HG02623 (cell line): ENCODE measurements at regions not wholly inside any gene's neighbourhood (a gene's known extent, or its start where the extent isn't known, plus 50 kb on each side); places are given as distances from the start of the nearest gene placed in this dataset.
A peak's percentile ranks its signal among the peaks of the same experiment; 100 is the strongest.

ENCODE experiments used
- ATAC-seq: cut with Tn5 transposase; IDR thresholded peaks from one replicate; pipeline ENCODE4 v1.9.1; 2021; ENCODE audit warnings: moderate library complexity; ENCODE audit not compliant: unreplicated experiment

GRCh38 chr4:163863082-163863481, 368.6 kb downstream of the TMA16 start:
- ATAC-seq = no peak

GRCh38 chr4:163865010-163865409, 370.5 kb downstream of the TMA16 start:
- no peak for ATAC-seq

- peak; percentile 65 for ATAC-seq
These were observed 372.3 kb downstream of the TMA16 start for GRCh38 chr4:163866728-163867315.

GRCh38 chr4:163868445-163868844, 374.0 kb downstream of the TMA16 start:
- no peak for ATAC-seq

GRCh38 chr4:163871078-163871477, 376.6 kb downstream of the TMA16 start:
- ATAC-seq = no peak

- no peak for ATAC-seq
These were observed 380.8 kb downstream of the TMA16 start for GRCh38 chr4:163875327-163875726.

GRCh38 chr4:163878336-163879121, 384.0 kb downstream of the TMA16 start:
- ATAC-seq = peak; percentile 51

- ATAC-seq = no peak
These were observed 397.9 kb downstream of the TMA16 start for GRCh38 chr4:163892417-163892816.

GRCh38 chr4:163895378-163896005, 401.0 kb downstream of the TMA16 start:
- no peak for ATAC-seq

GRCh38 chr4:163901319-163901718, 406.8 kb downstream of the TMA16 start:
- no peak for ATAC-seq

- ATAC-seq = no peak
These were observed 407.9 kb downstream of the TMA16 start for GRCh38 chr4:163902417-163902816.

- ATAC-seq = no peak
These were observed 417.4 kb downstream of the TMA16 start for GRCh38 chr4:163911891-163912290.

- no peak for ATAC-seq
These were observed 419.1 kb downstream of the TMA16 start for GRCh38 chr4:163913571-163913970.

- no peak for ATAC-seq
These were observed 421.4 kb downstream of the TMA16 start for GRCh38 chr4:163915896-163916295.

- ATAC-seq = no peak
These were observed 425.9 kb downstream of the TMA16 start for GRCh38 chr4:163920426-163920825.

- no peak for ATAC-seq
These were observed 427.8 kb downstream of the TMA16 start for GRCh38 chr4:163922302-163922701.

GRCh38 chr4:163923092-163923491, 428.6 kb downstream of the TMA16 start:
- no peak for ATAC-seq

- no peak for ATAC-seq
These were observed 435.6 kb downstream of the TMA16 start for GRCh38 chr4:163930086-163930485.

- no peak for ATAC-seq
These were observed 438.0 kb downstream of the TMA16 start for GRCh38 chr4:163932504-163932903.

GRCh38 chr4:163939597-163939996, 445.1 kb downstream of the TMA16 start:
- no peak for ATAC-seq

- no peak for ATAC-seq
These were observed 446.9 kb downstream of the TMA16 start for GRCh38 chr4:163941221-163941905.
